ENCODE measurements at regions not wholly inside any gene's neighbourhood (a gene's known extent, or its start where the extent isn't known, plus 50 kb on each side); places are given as distances from the start of the nearest gene placed in this dataset.
"Not testable (repeated sequence)": the region's sequence is repeated elsewhere in the genome, so short reads cannot be mapped to it uniquely, and the experiment has no call there.

DNA sequence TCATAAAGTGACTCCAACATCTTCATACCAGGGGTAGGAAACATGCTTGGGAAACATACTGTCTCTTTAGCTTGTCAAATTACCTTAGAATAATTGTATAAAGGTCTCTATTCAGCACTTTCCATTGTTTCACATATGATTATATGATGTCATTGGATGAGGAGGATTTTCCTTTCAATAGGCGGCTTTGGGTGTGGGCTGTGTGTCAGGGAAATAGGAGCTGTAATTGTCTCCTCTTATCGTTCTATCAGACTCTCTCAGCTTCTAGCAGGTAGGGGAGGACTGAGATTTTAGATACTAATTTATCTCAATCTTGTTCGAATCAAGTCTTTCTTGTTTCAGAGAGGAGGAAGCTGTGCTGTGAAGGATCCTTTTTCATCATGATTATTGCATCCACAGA lies 179.4 kb upstream of the OLIG3 start:
- WGBS, 2 experiments (ENCODE audit: insufficient coverage in 2 of 2): no CpG with 5 or more reads among the region's 3 CpGs
- Histone ChIP-seq H3K36me3 (ENCODE audit: control insufficient read depth, insufficient read depth, low read length) (no peaks in the 10 kb centered on the region), H3K4me1 (ENCODE audit: control insufficient read depth, insufficient read depth, low read length, poor library complexity, severe bottlenecking) (no peaks in the 10 kb centered on the region), H3K4me3 (ENCODE audit: extremely low read depth, insufficient read depth, low read length, poor library complexity, severe bottlenecking) (no peak overlapping the region), H3K9me3 (ENCODE audit: control insufficient read depth, low read length) (no peaks in the 10 kb centered on the region), H3K27ac (ENCODE audit: low read depth, low read length, severe bottlenecking) (no peak overlapping the region)

DNA sequence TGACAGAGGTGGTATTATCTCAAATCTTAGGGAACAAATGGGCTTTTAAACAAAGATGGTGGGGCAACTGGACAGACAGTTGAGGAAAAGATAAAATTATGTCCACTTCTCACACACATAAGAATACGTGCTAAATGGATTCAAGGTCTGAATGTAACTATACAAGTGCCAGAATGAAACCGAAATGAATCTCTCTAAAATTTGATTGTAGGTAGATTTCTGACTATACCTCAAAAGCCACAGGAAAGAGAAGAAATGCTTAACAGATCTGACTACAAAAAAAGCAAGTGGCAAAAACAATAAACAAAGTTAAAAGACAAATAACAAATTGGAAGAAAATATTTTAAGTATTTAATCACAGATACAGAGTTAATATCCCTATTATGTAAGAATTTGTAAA lies 182.7 kb upstream of the OLIG3 start:
- H3K4me1 ChIP-seq (ENCODE audit: control insufficient read depth, insufficient read depth, low read length, poor library complexity, severe bottlenecking): no peaks in the 10 kb centered on the region
- no peaks in the 10 kb centered on the region for H3K9me3 ChIP-seq (ENCODE audit: control insufficient read depth, low read length)
- H3K27ac ChIP-seq (ENCODE audit: low read depth, low read length, severe bottlenecking): no peak overlapping the region
- H3K4me3 ChIP-seq (ENCODE audit: extremely low read depth, insufficient read depth, low read length, poor library complexity, severe bottlenecking): no peak overlapping the region
- no peaks in the 10 kb centered on the region for H3K36me3 ChIP-seq (ENCODE audit: control insufficient read depth, insufficient read depth, low read length)
- WGBS, 2 experiments (ENCODE audit: insufficient coverage in 2 of 2): no CpG with 5 or more reads among the region's 2 CpGs

DNA sequence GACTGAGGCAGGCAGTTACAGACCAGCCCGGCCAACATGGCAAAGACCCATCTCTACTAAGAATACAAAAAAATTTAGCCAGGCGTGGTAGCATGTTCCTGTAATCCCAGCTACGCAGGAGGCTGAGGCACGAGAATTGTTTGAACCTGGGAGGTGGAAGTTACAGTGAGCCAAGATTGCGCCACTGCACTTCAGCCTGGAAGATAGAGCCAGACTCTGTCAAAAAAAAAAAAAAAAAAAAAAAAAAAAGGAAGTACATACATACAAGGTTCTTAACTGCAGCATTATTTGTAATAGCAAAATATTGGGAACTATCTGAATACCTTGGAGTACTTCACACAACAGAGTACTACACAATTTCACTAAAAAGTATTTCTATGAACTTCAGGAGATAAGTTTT lies 183.5 kb upstream of the OLIG3 start:
- Histone ChIP-seq H3K9me3 (ENCODE audit: control insufficient read depth, low read length) (no peaks in the 10 kb centered on the region), H3K4me1 (ENCODE audit: control insufficient read depth, insufficient read depth, low read length, poor library complexity, severe bottlenecking) (no peaks in the 10 kb centered on the region), H3K36me3 (ENCODE audit: control insufficient read depth, insufficient read depth, low read length) (no peaks in the 10 kb centered on the region), H3K27ac (ENCODE audit: low read depth, low read length, severe bottlenecking) (no peak overlapping the region), H3K4me3 (ENCODE audit: extremely low read depth, insufficient read depth, low read length, poor library complexity, severe bottlenecking) (no peak overlapping the region)
- WGBS, 2 experiments (ENCODE audit: insufficient coverage in 2 of 2): 89 to 100% methylated on average over 1 to 5 of the region's 5 CpGs

DNA sequence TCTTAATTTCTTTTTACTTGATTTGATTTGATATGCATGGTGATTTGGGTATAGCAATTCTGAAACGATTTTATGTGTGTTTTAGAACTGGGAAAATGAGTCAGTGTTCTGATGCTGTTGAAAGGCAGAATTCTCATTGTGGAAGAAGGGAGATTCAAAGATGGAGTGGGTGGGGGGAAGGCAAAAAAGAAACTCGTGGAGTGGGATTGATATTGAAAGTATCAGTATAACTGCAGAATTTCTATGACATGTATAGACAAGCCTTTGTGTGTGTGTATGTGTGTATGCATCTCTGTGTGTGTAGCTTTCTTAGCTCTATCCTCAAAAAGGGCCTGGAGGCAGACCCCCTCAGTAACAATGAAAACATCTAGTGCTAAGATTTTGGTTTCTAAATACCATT lies 184.3 kb upstream of the OLIG3 start:
- Histone ChIP-seq H3K4me3 (ENCODE audit: extremely low read depth, insufficient read depth, low read length, poor library complexity, severe bottlenecking) (no peak overlapping the region), H3K36me3 (ENCODE audit: control insufficient read depth, insufficient read depth, low read length) (no peaks in the 10 kb centered on the region), H3K4me1 (ENCODE audit: control insufficient read depth, insufficient read depth, low read length, poor library complexity, severe bottlenecking) (no peaks in the 10 kb centered on the region), H3K27ac (ENCODE audit: low read depth, low read length, severe bottlenecking) (no peak overlapping the region), H3K9me3 (ENCODE audit: control insufficient read depth, low read length) (no peaks in the 10 kb centered on the region)
- WGBS, 2 experiments (ENCODE audit: insufficient coverage in 2 of 2): 77 to 91% methylated on average over 2 of the region's 2 CpGs

DNA sequence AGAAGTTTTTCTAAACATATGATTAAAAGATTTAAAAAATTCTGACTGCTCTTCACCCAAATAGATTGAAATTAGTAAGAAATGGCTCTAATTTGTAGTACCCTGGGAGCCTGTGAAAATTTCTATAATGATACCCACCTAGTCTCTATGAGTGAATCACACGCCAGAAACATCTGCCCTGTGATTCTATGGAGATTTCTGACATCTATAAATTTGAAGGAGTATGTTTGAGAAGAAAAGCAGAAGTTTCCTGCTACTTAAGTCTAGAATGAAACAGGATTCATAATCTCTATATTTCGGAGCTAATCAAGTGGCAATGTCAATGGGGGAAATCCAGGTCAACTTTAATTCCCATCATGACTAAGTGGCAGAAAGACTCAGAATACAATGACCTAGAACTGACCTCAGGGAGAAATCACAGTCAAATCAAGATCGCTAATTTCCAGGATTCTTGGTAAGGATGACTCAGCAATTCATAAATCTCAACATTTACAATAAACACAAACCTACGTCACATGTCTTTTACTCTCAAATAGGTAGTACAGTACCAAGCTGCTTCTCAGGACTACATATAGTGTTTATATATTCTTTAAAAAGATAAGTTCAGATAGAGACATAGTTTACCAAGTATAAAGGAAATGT lies 186.2 kb upstream of the TNFAIP3 start:
- Histone ChIP-seq H3K9me3 (ENCODE audit: control insufficient read depth, low read length) (no peaks in the 10 kb centered on the region), H3K36me3 (ENCODE audit: control insufficient read depth, insufficient read depth, low read length) (no peaks in the 10 kb centered on the region), H3K4me1 (ENCODE audit: control insufficient read depth, insufficient read depth, low read length, poor library complexity, severe bottlenecking) (no peaks in the 10 kb centered on the region), H3K27ac (ENCODE audit: low read depth, low read length, severe bottlenecking) (no peak overlapping the region), H3K4me3 (ENCODE audit: extremely low read depth, insufficient read depth, low read length, poor library complexity, severe bottlenecking) (no peak overlapping the region)
- 93 to 100% methylated on average over 1 to 3 of the region's 4 CpGs for WGBS, 2 experiments (ENCODE audit: insufficient coverage in 2 of 2)

DNA sequence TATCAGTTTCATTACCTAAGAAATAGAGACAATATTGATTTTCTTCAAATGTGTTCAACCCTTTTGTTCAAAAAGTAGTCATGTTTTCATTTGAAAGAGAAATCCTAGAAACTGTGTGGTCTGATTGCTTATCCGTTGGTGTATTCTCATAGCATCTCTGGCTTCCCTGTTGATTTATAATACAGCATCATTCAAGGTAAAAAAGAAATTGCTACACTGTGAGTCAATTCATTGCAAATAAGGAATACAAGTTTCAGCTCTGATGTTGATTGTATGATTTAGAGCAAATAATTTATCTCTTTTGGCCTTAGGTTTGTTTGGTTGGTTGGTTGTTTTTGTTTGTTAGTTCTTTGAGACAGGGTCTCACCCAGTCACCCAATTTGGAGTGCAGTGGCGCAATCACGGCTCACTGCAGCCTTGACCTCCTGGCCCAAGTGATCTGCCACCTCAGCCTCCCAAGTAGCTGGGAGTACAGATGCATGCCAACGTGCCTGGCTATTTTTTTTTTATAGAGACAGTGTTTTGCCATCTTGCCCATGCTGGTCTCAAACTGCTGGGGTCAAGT lies 185.5 kb upstream of the TNFAIP3 start:
- H3K27ac ChIP-seq (ENCODE audit: low read depth, low read length, severe bottlenecking): no peak overlapping the region
- no peak overlapping the region for H3K4me3 ChIP-seq (ENCODE audit: extremely low read depth, insufficient read depth, low read length, poor library complexity, severe bottlenecking)
- H3K36me3 ChIP-seq (ENCODE audit: control insufficient read depth, insufficient read depth, low read length): no peaks in the 10 kb centered on the region
- no peaks in the 10 kb centered on the region for H3K4me1 ChIP-seq (ENCODE audit: control insufficient read depth, insufficient read depth, low read length, poor library complexity, severe bottlenecking)
- 84 to 90% methylated on average over 3 of the region's 4 CpGs for whole genome bisulfite sequencing, 2 experiments (ENCODE audit: insufficient coverage in 2 of 2)
- no peaks in the 10 kb centered on the region for H3K9me3 ChIP-seq (ENCODE audit: control insufficient read depth, low read length)

DNA sequence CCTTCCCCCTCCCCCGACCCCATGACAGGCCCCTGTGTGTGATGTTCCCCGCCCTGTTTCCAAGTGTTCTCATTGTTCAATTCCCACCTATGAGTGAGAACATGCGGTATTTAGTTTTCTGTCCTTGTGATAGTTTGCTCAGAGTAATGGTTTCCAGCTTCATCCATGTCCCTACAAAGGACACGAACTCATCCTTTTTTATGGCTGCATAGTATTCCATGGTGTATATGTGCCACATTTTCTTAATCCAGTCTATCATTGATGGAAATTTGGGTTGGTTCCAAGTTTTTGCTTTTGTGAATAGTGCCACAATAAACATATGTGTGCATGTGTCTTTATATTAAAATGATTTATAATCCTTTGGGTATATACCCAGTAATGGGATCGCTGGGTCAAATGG lies 184.4 kb upstream of the TNFAIP3 start:
- not testable (repeated sequence) for H3K27ac ChIP-seq (ENCODE audit: low read depth, low read length, severe bottlenecking); H3K36me3 ChIP-seq (ENCODE audit: control insufficient read depth, insufficient read depth, low read length); H3K4me3 ChIP-seq (ENCODE audit: extremely low read depth, insufficient read depth, low read length, poor library complexity, severe bottlenecking); H3K9me3 ChIP-seq (ENCODE audit: control insufficient read depth, low read length); H3K4me1 ChIP-seq (ENCODE audit: control insufficient read depth, insufficient read depth, low read length, poor library complexity, severe bottlenecking)
- no CpG with 5 or more reads among the region's 5 CpGs for WGBS, 2 experiments (ENCODE audit: insufficient coverage in 2 of 2)

DNA sequence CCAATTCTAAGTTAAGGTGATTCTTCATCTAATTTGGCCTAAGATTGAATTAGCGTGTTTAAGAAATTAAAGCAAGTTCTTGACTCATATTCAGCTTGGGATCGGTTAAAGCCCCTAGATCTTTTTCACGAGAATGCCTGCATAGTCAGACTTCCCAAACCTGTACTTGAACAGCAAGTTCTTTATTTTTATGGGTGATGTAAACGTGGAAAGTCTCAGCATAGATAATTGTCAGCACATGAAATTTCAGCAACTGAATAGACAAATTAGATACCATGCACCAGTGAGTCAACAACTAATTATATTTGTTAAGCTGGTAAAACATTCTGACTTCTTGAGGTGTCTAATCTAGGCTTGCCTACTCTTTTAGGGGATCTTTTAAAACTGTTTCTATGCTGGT lies 183.1 kb upstream of the TNFAIP3 start:
- H3K9me3 ChIP-seq (ENCODE audit: control insufficient read depth, low read length): no peaks in the 10 kb centered on the region
- H3K4me1 ChIP-seq (ENCODE audit: control insufficient read depth, insufficient read depth, low read length, poor library complexity, severe bottlenecking): no peaks in the 10 kb centered on the region
- no peak overlapping the region for H3K27ac ChIP-seq (ENCODE audit: low read depth, low read length, severe bottlenecking)
- 43 to 100% methylated on average over 1 to 2 of the region's 4 CpGs for WGBS, 2 experiments (ENCODE audit: insufficient coverage in 2 of 2)
- H3K36me3 ChIP-seq (ENCODE audit: control insufficient read depth, insufficient read depth, low read length): no peaks in the 10 kb centered on the region
- no peak overlapping the region for H3K4me3 ChIP-seq (ENCODE audit: extremely low read depth, insufficient read depth, low read length, poor library complexity, severe bottlenecking)

DNA sequence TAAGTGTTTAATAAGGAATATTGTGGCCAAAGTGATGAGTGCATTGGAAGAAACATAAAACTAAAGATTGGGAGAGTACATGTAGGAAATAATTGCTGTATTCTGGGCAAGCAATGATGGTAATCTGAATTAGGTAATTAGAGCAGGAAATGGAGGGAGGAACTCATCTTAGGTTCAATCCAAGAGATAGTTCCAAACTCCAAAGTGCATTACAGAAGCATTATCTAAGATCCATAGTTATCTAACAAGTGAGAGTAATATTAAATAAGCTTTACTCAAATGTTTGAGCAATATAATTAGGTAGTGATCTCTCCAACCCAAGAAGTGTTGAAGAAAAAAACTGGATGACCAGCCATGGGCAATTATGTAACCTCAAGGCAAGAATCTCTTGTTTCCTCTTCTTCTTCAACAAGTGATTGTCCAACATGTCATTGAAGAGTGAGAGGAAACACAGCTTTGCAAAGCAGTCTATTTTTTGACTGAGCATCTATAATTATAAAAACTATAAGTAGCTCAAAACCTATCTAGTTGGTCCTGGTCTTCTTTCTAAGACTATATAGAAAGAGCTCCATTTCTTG lies 181.2 kb upstream of the TNFAIP3 start:
- Histone ChIP-seq H3K36me3 (ENCODE audit: control insufficient read depth, insufficient read depth, low read length) (no peaks in the 10 kb centered on the region), H3K4me3 (ENCODE audit: extremely low read depth, insufficient read depth, low read length, poor library complexity, severe bottlenecking) (no peak overlapping the region), H3K27ac (ENCODE audit: low read depth, low read length, severe bottlenecking) (no peak overlapping the region), H3K4me1 (ENCODE audit: control insufficient read depth, insufficient read depth, low read length, poor library complexity, severe bottlenecking) (no peaks in the 10 kb centered on the region), H3K9me3 (ENCODE audit: control insufficient read depth, low read length) (no peaks in the 10 kb centered on the region)

DNA sequence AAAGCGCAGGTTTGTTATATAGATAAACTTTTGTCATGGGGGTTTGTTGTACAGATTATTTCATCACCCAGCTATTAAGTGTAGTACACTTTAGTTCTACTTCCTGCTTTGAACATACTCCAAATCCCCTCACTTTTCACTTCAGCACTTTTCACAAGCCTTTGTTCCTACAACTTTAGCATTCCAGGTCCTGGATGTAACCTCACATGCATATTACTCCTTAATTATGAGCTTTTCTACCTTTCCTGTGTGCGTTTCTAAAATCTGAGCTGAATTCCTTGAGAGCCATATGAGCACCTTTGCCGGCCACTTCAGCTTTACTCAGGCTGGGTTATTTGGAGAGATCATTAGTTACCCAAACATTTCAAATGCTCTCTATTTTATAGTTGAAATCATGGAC lies 179.2 kb upstream of the TNFAIP3 start:
- Histone ChIP-seq H3K9me3 (ENCODE audit: control insufficient read depth, low read length) (no peaks in the 10 kb centered on the region), H3K27ac (ENCODE audit: low read depth, low read length, severe bottlenecking) (no peak overlapping the region), H3K4me1 (ENCODE audit: control insufficient read depth, insufficient read depth, low read length, poor library complexity, severe bottlenecking) (peaks cover 2% of the 10 kb centered on the region), H3K36me3 (ENCODE audit: control insufficient read depth, insufficient read depth, low read length) (no peaks in the 10 kb centered on the region), H3K4me3 (ENCODE audit: extremely low read depth, insufficient read depth, low read length, poor library complexity, severe bottlenecking) (no peak overlapping the region)
- 100% methylated on average over 1 of the region's 3 CpGs; no CpG with 5 or more reads in 1 of the 2 experiments for WGBS, 2 experiments (ENCODE audit: insufficient coverage in 2 of 2)

DNA sequence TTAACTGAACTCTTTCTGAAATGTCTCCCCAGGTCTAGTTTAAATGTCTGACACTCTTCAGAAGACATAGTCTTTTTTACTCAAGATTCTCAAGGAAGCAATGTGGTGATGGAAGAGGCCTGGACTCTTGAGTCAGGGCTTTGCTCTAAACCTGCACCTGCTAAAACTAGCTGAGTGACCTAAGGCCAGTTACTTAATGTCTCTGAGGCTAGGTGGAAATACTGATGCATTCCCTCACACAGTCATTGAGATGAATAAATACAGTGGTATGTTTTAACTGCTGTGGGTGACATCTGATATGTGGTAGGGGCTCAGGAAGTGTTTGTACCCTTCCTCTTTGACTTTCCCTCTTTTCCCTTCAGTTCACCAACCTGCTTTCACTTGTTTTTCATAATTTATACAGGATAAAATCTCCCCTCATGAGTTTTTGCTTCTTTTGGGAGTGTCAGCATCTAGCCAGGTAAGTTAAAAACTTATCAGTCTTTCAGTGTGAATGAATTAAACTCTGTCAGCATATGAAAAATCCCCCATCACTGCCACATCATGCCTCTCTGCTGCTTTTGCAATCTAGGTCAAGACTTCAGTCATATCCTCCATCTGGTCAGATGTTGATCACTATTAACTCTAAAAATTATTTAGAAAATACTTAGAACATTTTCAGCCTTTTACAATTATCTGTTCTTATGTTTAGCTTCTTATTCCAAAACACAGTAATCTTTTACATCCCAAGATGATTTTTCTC lies 178.7 kb upstream of the TNFAIP3 start:
- H3K36me3 ChIP-seq (ENCODE audit: control insufficient read depth, insufficient read depth, low read length): no peaks in the 10 kb centered on the region
- H3K27ac ChIP-seq (ENCODE audit: low read depth, low read length, severe bottlenecking): no peak overlapping the region

More for the DNA sequence above, 178.7 kb upstream of the TNFAIP3 start:
- H3K4me1 ChIP-seq (ENCODE audit: control insufficient read depth, insufficient read depth, low read length, poor library complexity, severe bottlenecking): peaks cover 6% of the 10 kb centered on the region
- H3K4me3 ChIP-seq (ENCODE audit: extremely low read depth, insufficient read depth, low read length, poor library complexity, severe bottlenecking): no peak overlapping the region
- H3K9me3 ChIP-seq (ENCODE audit: control insufficient read depth, low read length): no peaks in the 10 kb centered on the region
